Right atrium auricular region (tissue), 2 donors: ENCODE measurements at regions not wholly inside any gene's neighbourhood (a gene's known extent, or its start where the extent isn't known, plus 50 kb on each side); places are given as distances from the start of the nearest gene placed in this dataset.

Experiments used
- DNase-seq: peaks from one replicate; pipeline ENCODE4 v3.0.0-alpha.2; 2019; ENCODE audit warnings: low spot score
- H3K27ac ChIP-seq, 2 donors: fragments of 200-600 bp; sonication (generic); 1 replicate in 1 of 2; 2 replicates in 1 of 2; pipeline ENCODE4 v1.5.1; 2016 to 2019
- H3K27me3 ChIP-seq, 2 donors: fragments of 200-600 bp; sonication (generic); one replicate each; pipeline versions ENCODE4 v1.5.1 to v1.6.0; 2017 to 2019
- H3K36me3 ChIP-seq: fragments of 200-600 bp; sonication (generic); one replicate; pipeline ENCODE4 v1.5.1; 2016
- H3K4me1 ChIP-seq, 2 donors: fragments of 200-600 bp; sonication (generic); one replicate each; pipeline versions ENCODE4 v1.5.1 to v1.6.0; 2017 to 2019
- H3K4me3 ChIP-seq, 2 donors: fragments of 200-600 bp; sonication (generic); 1 replicate in 1 of 2; 2 replicates in 1 of 2; pipeline ENCODE4 v1.5.1; 2017 to 2019; ENCODE audit warnings: mild to moderate bottlenecking in 1 of 2, moderate library complexity in 1 of 2
- H3K9me3 ChIP-seq, 2 donors: fragments of 200-600 bp; sonication (generic); one replicate each; pipeline ENCODE4 v1.5.1; 2019
- CTCF ChIP-seq, 2 donors: fragments of 200-600 bp; sonication (generic); IDR thresholded peaks; one replicate each; pipeline ENCODE4 v1.5.1; 2019; ENCODE audit warnings: antibody characterized with exemption in 2 of 2

- Histone ChIP-seq H3K27ac (no peak overlapping the region), H3K27me3 (no peaks in the 10 kb centered on the region), H3K9me3 (no peaks in the 10 kb centered on the region), H3K36me3 (no peaks in the 10 kb centered on the region), H3K4me3 (no peak overlapping the region), H3K4me1 (peaks cover 0 to under 1% of the 10 kb centered on the region in 2 donors)
- no peak for DNase-seq
- no peak for TF ChIP-seq CTCF (IDR thresholded peaks at IDR 0.05)
Observed at GRCh38 chr10:113449006-113449695, 103.7 kb upstream of the HABP2 start.

- DNase-seq: no peak
- Histone ChIP-seq H3K4me3 (no peak overlapping the region), H3K27me3 (no peaks in the 10 kb centered on the region), H3K9me3 (no peaks in the 10 kb centered on the region), H3K27ac (no peak overlapping the region), H3K36me3 (no peaks in the 10 kb centered on the region), H3K4me1 (peaks cover 0 to 7% of the 10 kb centered on the region in 2 donors)
- TF ChIP-seq CTCF (IDR thresholded peaks at IDR 0.05): no peak
Observed at GRCh38 chr10:113450046-113450804, 102.6 kb upstream of the HABP2 start.

GRCh38 chr10:113450906-113451305, 101.9 kb upstream of the HABP2 start:
- no peak for DNase-seq
- no peak overlapping the region for H3K4me3 ChIP-seq
- H3K36me3 ChIP-seq: no peaks in the 10 kb centered on the region
- no peak for TF ChIP-seq CTCF (IDR thresholded peaks at IDR 0.05)
- H3K4me1 ChIP-seq: peaks cover 0 to 7% of the 10 kb centered on the region in 2 donors
- H3K27ac ChIP-seq: no peak overlapping the region
- no peaks in the 10 kb centered on the region for H3K9me3 ChIP-seq
- no peaks in the 10 kb centered on the region for H3K27me3 ChIP-seq

GRCh38 chr10:113452146-113452845, 100.6 kb upstream of the HABP2 start:
- no peak overlapping the region for H3K4me3 ChIP-seq
- DNase-seq: no peak
- no peaks in the 10 kb centered on the region for H3K27me3 ChIP-seq
- H3K27ac ChIP-seq: no peak overlapping the region
- no peaks in the 10 kb centered on the region for H3K36me3 ChIP-seq
- no peaks in the 10 kb centered on the region for H3K9me3 ChIP-seq
- TF ChIP-seq CTCF (IDR thresholded peaks at IDR 0.05): no peak
- H3K4me1 ChIP-seq: peaks cover 0 to 7% of the 10 kb centered on the region in 2 donors

GRCh38 chr10:113453351-113453750, 99.5 kb upstream of the HABP2 start:
- H3K9me3 ChIP-seq: no peaks in the 10 kb centered on the region
- H3K36me3 ChIP-seq: no peaks in the 10 kb centered on the region
- DNase-seq: no peak
- H3K27ac ChIP-seq: no peak overlapping the region
- H3K4me1 ChIP-seq: peaks cover 0 to 7% of the 10 kb centered on the region in 2 donors
- H3K4me3 ChIP-seq: no peak overlapping the region
- H3K27me3 ChIP-seq: no peaks in the 10 kb centered on the region
- no peak for TF ChIP-seq CTCF (IDR thresholded peaks at IDR 0.05)
